ENCODE measurements at regions not wholly inside any gene's neighbourhood (a gene's known extent, or its start where the extent isn't known, plus 50 kb on each side); places are given as distances from the start of the nearest gene placed in this dataset.
A peak's percentile ranks its signal among the peaks of the same experiment; 100 is the strongest.

DNA sequence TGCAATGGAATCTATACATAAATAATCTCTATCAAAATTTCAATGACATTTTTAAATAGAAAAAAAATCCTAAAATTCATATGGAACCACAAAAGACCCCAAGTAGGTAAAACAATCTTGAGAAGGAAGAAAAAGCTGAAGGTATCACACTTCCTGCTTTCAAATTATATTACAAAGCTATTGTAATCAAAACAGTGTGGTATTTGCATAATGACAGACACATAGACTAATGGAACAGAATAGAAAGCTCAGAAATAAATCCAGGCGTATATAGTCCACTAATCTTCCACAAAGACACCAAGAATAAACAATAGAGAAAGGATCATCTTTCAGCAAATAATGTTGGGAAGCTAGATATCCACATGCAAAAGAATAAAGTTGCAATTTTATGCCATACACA, 699.8 kb upstream of the ID2 start:
- ATAC-seq (no peak), FAIRE-seq (no peak), DNase-seq (ENCODE audit: extremely low read depth in 1 of 4, low spot score in 3 of 4) (no peak)
- no peak overlapping the region for H3K4me2 ChIP-seq (ENCODE audit: insufficient read depth, low read length)
- CTCF ChIA-PET (ENCODE audit: low intra/inter-chr PET ratio): no interaction called here
- BruUV-seq (replicated peaks): no TSS peak
- TF ChIP-seq, protein P1, sequence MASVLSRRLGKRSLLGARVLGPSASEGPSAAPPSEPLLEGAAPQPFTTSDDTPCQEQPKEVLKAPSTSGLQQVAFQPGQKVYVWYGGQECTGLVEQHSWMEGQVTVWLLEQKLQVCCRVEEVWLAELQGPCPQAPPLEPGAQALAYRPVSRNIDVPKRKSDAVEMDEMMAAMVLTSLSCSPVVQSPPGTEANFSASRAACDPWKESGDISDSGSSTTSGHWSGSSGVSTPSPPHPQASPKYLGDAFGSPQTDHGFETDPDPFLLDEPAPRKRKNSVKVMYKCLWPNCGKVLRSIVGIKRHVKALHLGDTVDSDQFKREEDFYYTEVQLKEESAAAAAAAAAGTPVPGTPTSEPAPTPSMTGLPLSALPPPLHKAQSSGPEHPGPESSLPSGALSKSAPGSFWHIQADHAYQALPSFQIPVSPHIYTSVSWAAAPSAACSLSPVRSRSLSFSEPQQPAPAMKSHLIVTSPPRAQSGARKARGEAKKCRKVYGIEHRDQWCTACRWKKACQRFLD (CRISPR knock-in tag; IDR thresholded peaks at IDR 0.05): no peak
- TF ChIP-seq RBM25 (IDR thresholded peaks at IDR 0.05; ENCODE audit: low read depth, low read length, severe bottlenecking) (peak; percentile 76), GABPA (tag; conservative IDR thresholded peaks at IDR 0.05; ENCODE audit: low read depth) (no peak)
- H3K27ac ChIP-seq (ENCODE audit: extremely low read depth, low read depth, low read length): no peak overlapping the region
- H3K9me3 ChIP-seq (replicated peaks; ENCODE audit: control insufficient read depth, insufficient read depth, low read depth, low read length): no peaks in the 10 kb centered on the region
- H3K9me1 ChIP-seq (ENCODE audit: control insufficient read depth, insufficient read depth, low read length): no peaks in the 10 kb centered on the region
- H3K79me2 ChIP-seq (ENCODE audit: control insufficient read depth, insufficient read depth, low read length): no peaks in the 10 kb centered on the region
- H3K4me1 ChIP-seq (replicated peaks in 1 of 2; ENCODE audit: control insufficient read depth in 2 of 2, insufficient read depth in 2 of 2, low read length in 2 of 2): no peaks in the 10 kb centered on the region
- no peaks in the 10 kb centered on the region for H4K20me1 ChIP-seq (replicated peaks; ENCODE audit: control insufficient read depth, insufficient read depth, low read length)
- POLR2A ChIA-PET: interaction anchor here (0.7 kb wide), 1 partner anchor 24 kb away, joined by 3 read pairs; no protein-coding TSS in a partner anchor
- intact Hi-C loops (cut with micrococcal nuclease) (no loop called here), in situ Hi-C loops (cut with MboI) (no loop called here)
- WGBS (ENCODE audit: insufficient coverage, low coverage, missing lambda C conversion rate): 0% methylated on average over 1 of the region's 1 CpG
- no peak overlapping the region for H3K4me3 ChIP-seq
- H2AFZ ChIP-seq (ENCODE audit: low read depth, low read length): no peak overlapping the region
- no peak overlapping the region for H3K9ac ChIP-seq (ENCODE audit: insufficient read depth in 1 of 2, low read depth in 2 of 2, low read length in 2 of 2)
- H3K36me3 ChIP-seq (ENCODE audit: control insufficient read depth, insufficient read depth, low read length): no peaks in the 10 kb centered on the region
- H3K27me3 ChIP-seq (ENCODE audit: control insufficient read depth in 2 of 2, insufficient read depth in 2 of 2, low read length in 2 of 2): peaks cover 4 to 9% of the 10 kb centered on the region in 2 experiments; a peak in 2 of 5 replicates

DNA sequence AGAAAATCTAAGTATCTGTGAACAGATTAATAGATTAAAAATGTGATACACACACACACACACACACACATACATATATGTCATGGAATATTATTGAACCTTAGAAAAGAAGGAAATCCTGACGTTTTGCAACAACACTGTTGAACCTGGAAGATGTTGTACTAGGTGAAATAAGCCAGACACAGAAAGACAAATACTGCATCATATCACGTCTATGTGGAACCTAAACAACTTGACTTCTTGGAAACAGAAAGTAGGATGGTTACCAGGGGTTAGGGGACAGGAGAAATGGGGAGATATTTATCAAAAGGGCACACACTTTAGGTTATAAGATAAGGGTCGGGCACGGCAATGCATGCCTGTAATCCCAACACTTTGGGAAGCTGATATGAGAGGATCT, 698.4 kb upstream of the ID2 start:
- Histone ChIP-seq H3K9me3 (replicated peaks; ENCODE audit: control insufficient read depth, insufficient read depth, low read depth, low read length) (no peaks in the 10 kb centered on the region), H3K4me3 (no peak overlapping the region), H4K20me1 (replicated peaks; ENCODE audit: control insufficient read depth, insufficient read depth, low read length) (no peaks in the 10 kb centered on the region), H3K9me1 (ENCODE audit: control insufficient read depth, insufficient read depth, low read length) (no peaks in the 10 kb centered on the region), H3K27ac (ENCODE audit: extremely low read depth, low read depth, low read length) (no peak overlapping the region), H3K36me3 (ENCODE audit: control insufficient read depth, insufficient read depth, low read length) (no peaks in the 10 kb centered on the region), H3K4me2 (ENCODE audit: insufficient read depth, low read length) (no peak overlapping the region), H3K27me3 (ENCODE audit: control insufficient read depth in 2 of 2, insufficient read depth in 2 of 2, low read length in 2 of 2) (peaks cover 0 to 8% of the 10 kb centered on the region in 2 experiments; a peak in 2 of 5 replicates), H3K79me2 (ENCODE audit: control insufficient read depth, insufficient read depth, low read length) (no peaks in the 10 kb centered on the region), H2AFZ (ENCODE audit: low read depth, low read length) (no peak overlapping the region), H3K4me1 (replicated peaks in 1 of 2; ENCODE audit: control insufficient read depth in 2 of 2, insufficient read depth in 2 of 2, low read length in 2 of 2) (no peaks in the 10 kb centered on the region), H3K9ac (ENCODE audit: insufficient read depth in 1 of 2, low read depth in 2 of 2, low read length in 2 of 2) (no peak overlapping the region)
- intact Hi-C loops (cut with micrococcal nuclease): no loop called here
- DNase-seq (ENCODE audit: extremely low read depth in 1 of 4, low spot score in 3 of 4): no peak
- ATAC-seq: no peak
- WGBS (ENCODE audit: insufficient coverage, low coverage, missing lambda C conversion rate): 0% methylated on average over 4 of the region's 4 CpGs
- CTCF ChIA-PET (ENCODE audit: low intra/inter-chr PET ratio): no interaction called here
- in situ Hi-C loops (cut with MboI): no loop called here
- POLR2A ChIA-PET: no interaction called here
- BruUV-seq (replicated peaks): no TSS peak
- FAIRE-seq: no peak
- TF ChIP-seq KAT2B (IDR thresholded peaks at IDR 0.05; ENCODE audit: low read depth, low read length) (no peak), HOXB6 (CRISPR knock-in tag; IDR thresholded peaks at IDR 0.05; ENCODE audit: borderline replicate concordance) (no peak), NCOA1 (IDR thresholded peaks at IDR 0.05; ENCODE audit: low read depth) (no peak)
- TF ChIP-seq, protein P2, sequence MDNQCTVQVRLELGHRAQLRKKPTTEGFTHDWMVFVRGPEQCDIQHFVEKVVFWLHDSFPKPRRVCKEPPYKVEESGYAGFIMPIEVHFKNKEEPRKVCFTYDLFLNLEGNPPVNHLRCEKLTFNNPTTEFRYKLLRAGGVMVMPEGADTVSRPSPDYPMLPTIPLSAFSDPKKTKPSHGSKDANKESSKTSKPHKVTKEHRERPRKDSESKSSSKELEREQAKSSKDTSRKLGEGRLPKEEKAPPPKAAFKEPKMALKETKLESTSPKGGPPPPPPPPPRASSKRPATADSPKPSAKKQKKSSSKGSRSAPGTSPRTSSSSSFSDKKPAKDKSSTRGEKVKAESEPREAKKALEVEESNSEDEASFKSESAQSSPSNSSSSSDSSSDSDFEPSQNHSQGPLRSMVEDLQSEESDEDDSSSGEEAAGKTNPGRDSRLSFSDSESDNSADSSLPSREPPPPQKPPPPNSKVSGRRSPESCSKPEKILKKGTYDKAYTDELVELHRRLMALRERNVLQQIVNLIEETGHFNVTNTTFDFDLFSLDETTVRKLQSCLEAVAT (IDR thresholded peaks at IDR 0.05): no peak
- TF ChIP-seq, protein P3, sequence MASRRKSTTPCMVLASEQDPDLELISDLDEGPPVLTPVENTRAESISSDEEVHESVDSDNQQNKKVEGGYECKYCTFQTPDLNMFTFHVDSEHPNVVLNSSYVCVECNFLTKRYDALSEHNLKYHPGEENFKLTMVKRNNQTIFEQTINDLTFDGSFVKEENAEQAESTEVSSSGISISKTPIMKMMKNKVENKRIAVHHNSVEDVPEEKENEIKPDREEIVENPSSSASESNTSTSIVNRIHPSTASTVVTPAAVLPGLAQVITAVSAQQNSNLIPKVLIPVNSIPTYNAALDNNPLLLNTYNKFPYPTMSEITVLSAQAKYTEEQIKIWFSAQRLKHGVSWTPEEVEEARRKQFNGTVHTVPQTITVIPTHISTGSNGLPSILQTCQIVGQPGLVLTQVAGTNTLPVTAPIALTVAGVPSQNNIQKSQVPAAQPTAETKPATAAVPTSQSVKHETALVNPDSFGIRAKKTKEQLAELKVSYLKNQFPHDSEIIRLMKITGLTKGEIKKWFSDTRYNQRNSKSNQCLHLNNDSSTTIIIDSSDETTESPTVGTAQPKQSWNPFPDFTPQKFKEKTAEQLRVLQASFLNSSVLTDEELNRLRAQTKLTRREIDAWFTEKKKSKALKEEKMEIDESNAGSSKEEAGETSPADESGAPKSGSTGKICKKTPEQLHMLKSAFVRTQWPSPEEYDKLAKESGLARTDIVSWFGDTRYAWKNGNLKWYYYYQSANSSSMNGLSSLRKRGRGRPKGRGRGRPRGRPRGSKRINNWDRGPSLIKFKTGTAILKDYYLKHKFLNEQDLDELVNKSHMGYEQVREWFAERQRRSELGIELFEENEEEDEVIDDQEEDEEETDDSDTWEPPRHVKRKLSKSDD (conservative IDR thresholded peaks at IDR 0.05; ENCODE audit: low read length): no peak

Measured in K562 (cell line).